OCI-LY7 (cell line): ENCODE measurements at regions not wholly inside any gene's neighbourhood (a gene's known extent, or its start where the extent isn't known, plus 50 kb on each side); places are given as distances from the start of the nearest gene placed in this dataset.

ENCODE experiments used
- BruUV-seq: library from RNA; stranded (reverse); fragments of 400-500 nt; replicated peaks from 2 replicates; lab custom pipeline; 2021; lab: Mats Ljungman, UMichigan
- CTCF ChIA-PET: fragments of 300-600 bp; sonication (Branson Sonifier 250); formaldehyde crosslinking; loops from one replicate; lab custom pipeline; 2022; ENCODE audit warnings: antibody characterized with exemption; ENCODE audit not compliant: unreplicated experiment; lab: Charles Lee
- POLR2A ChIA-PET: fragments of 300-600 bp; sonication (Branson Sonifier 250); formaldehyde crosslinking; loops from one replicate; lab custom pipeline; 2022; ENCODE audit warnings: antibody characterized with exemption; lab: Charles Lee
- DNase-seq: peaks from one replicate; pipeline ENCODE4 v3.0.0-alpha.2; 2015; ENCODE audit warnings: low spot score
- H2AFZ ChIP-seq: fragments of 200-600 bp; sonication (generic), shearing (Covaris generic); 2 replicates; pipeline ENCODE4 v1.6.1; 2014; ENCODE audit warnings: mild to moderate bottlenecking, antibody characterized with exemption, low read length, moderate library complexity
- H3K27ac ChIP-seq: fragments of 200-600 bp; sonication (generic); 2 replicates; pipeline ENCODE4 v1.5.1; 2014; ENCODE audit warnings: mixed run types, low read depth, mild to moderate bottlenecking, moderate library complexity, low read length, inconsistent platforms; ENCODE audit not compliant: poor library complexity, severe bottlenecking
- H3K36me3 ChIP-seq: fragments of 200-600 bp; sonication (generic); 2 replicates; pipeline ENCODE4 v1.6.1; 2014; ENCODE audit warnings: mild to moderate bottlenecking, antibody characterized with exemption, low read length, moderate library complexity, mixed read lengths; ENCODE audit not compliant: insufficient read depth
- H3K4me1 ChIP-seq: fragments of 200-600 bp; sonication (generic); 2 replicates; pipeline ENCODE4 v1.5.1; 2014; ENCODE audit warnings: mild to moderate bottlenecking, low read length; ENCODE audit not compliant: insufficient read depth, poor library complexity, severe bottlenecking
- H3K4me2 ChIP-seq: fragments of 200-600 bp; sonication (generic); 2 replicates; pipeline ENCODE4 v1.6.1; 2014; ENCODE audit warnings: mild to moderate bottlenecking, low read length
- H3K4me3 ChIP-seq: fragments of 200-600 bp; sonication (generic); 2 replicates; pipeline ENCODE4 v1.5.1; 2014; ENCODE audit warnings: mild to moderate bottlenecking, low read depth, low read length; ENCODE audit not compliant: poor library complexity, severe bottlenecking
- H3K79me2 ChIP-seq: fragments of 200-600 bp; sonication (generic); 2 replicates; pipeline ENCODE4 v1.6.1; 2016; ENCODE audit warnings: low read depth, mild to moderate bottlenecking, low read length, moderate library complexity, mixed read lengths; ENCODE audit not compliant: insufficient read depth
- H3K9me2 ChIP-seq: fragments of 200-600 bp; sonication (generic); 2 replicates; pipeline ENCODE4 v1.6.1; 2016; ENCODE audit warnings: mild to moderate bottlenecking, low read length, mixed read lengths; ENCODE audit not compliant: insufficient read depth
- H3K9me3 ChIP-seq: fragments of 200-600 bp; sonication (generic); 2 replicates; pipeline ENCODE4 v1.6.1; 2014; ENCODE audit warnings: mild to moderate bottlenecking, mixed run types, low read length, mixed read lengths
- H4K20me1 ChIP-seq: fragments of 200-600 bp; sonication (generic); 2 replicates; pipeline ENCODE4 v1.6.1; 2014; ENCODE audit warnings: mild to moderate bottlenecking, antibody characterized with exemption, low read length, moderate library complexity, mixed read lengths; ENCODE audit not compliant: insufficient read depth
- EZH2phosphoT487 ChIP-seq: fragments of 200-600 bp; sonication (generic); IDR thresholded peaks from 2 replicates; pipeline ENCODE4 v1.6.1; 2018; ENCODE audit warnings: low read depth, borderline replicate concordance, mild to moderate bottlenecking, mixed run types, antibody characterized with exemption, low read length, moderate library complexity, mixed read lengths
- intact Hi-C: fragments of 100-400 bp; cut with micrococcal nuclease; formaldehyde crosslinking; loops from one replicate; pipeline ENCODE4 v1.10.0; 2022; ENCODE audit not compliant: unreplicated experiment
- TF ChIP-seq, protein P1 (sequence below): fragments of 200-600 bp; sonication (generic); conservative IDR thresholded peaks from 2 replicates; pipeline ENCODE4 v1.5.1; 2014; ENCODE audit warnings: mild to moderate bottlenecking, antibody characterized with exemption, low read length, moderate library complexity, mixed read lengths

DNA sequence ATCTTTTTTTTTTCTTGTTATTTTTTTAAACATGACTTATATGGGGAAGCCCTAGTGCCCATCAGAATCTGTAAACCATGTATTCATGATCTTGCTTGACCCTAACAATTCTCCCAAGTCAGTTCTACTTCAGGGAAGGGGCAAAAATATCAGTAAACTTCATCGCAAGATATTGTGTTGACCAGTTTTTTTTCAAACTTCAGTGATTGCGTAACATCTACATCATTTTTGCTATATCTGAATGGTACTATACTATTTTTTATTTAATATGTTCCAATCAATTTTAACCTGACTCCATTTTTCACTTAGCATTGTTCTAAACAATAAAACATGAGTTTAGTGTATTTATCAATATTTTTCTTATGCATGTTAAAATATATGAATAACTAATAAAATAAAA lies 221.2 kb downstream of the NKX6-1 start:
- POLR2A ChIA-PET: interaction anchor here (0.6 kb wide), 1 partner anchor 622 kb away, joined by 3 read pairs; no protein-coding TSS in a partner anchor
- Histone ChIP-seq H2AFZ (no peak overlapping the region), H3K27ac (no peak overlapping the region), H4K20me1 (no peaks in the 10 kb centered on the region), H3K79me2 (no peaks in the 10 kb centered on the region), H3K4me3 (no peak overlapping the region), H3K9me3 (no peaks in the 10 kb centered on the region), H3K4me2 (no peak overlapping the region), H3K36me3 (no peaks in the 10 kb centered on the region), H3K9me2 (no peaks in the 10 kb centered on the region), H3K4me1 (no peaks in the 10 kb centered on the region)
- intact Hi-C loops: no loop called here
- no TSS peak for BruUV-seq
- TF ChIP-seq, protein P1, sequence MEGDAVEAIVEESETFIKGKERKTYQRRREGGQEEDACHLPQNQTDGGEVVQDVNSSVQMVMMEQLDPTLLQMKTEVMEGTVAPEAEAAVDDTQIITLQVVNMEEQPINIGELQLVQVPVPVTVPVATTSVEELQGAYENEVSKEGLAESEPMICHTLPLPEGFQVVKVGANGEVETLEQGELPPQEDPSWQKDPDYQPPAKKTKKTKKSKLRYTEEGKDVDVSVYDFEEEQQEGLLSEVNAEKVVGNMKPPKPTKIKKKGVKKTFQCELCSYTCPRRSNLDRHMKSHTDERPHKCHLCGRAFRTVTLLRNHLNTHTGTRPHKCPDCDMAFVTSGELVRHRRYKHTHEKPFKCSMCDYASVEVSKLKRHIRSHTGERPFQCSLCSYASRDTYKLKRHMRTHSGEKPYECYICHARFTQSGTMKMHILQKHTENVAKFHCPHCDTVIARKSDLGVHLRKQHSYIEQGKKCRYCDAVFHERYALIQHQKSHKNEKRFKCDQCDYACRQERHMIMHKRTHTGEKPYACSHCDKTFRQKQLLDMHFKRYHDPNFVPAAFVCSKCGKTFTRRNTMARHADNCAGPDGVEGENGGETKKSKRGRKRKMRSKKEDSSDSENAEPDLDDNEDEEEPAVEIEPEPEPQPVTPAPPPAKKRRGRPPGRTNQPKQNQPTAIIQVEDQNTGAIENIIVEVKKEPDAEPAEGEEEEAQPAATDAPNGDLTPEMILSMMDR: no peak
- no peak for TF ChIP-seq EZH2phosphoT487
- CTCF ChIA-PET: no interaction called here
- DNase-seq: no peak

DNA sequence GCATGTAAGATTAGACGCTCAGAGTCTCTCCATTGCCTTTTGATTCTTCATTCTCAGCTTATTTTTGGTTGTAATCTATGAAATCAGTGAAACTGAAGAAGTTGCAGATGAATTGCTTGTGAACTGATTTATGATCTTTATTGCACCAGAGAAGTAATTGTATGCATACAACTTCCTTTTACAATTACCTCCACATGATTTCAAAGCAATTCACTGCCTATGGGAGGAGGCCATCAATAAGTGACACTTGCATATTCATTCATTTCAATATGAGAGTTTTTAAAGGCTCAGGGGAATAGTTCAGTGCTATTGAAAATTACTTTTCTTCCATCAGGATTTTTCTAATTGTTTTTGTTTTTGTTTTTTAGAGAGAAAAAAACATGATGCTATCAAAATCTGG lies 222.3 kb downstream of the NKX6-1 start:
- no TSS peak for BruUV-seq
- no peaks in the 10 kb centered on the region for H3K9me3 ChIP-seq
- ChIA-PET CTCF (no interaction called here), POLR2A (no interaction called here)
- H3K4me2 ChIP-seq: no peak overlapping the region
- TF ChIP-seq, protein P1: no peak
- TF ChIP-seq EZH2phosphoT487: no peak
- H3K9me2 ChIP-seq: no peaks in the 10 kb centered on the region
- H4K20me1 ChIP-seq: no peaks in the 10 kb centered on the region
- no peak overlapping the region for H3K27ac ChIP-seq
- intact Hi-C loops: no loop called here
- no peaks in the 10 kb centered on the region for H3K36me3 ChIP-seq
- no peaks in the 10 kb centered on the region for H3K4me1 ChIP-seq
- H3K4me3 ChIP-seq: no peak overlapping the region
- H2AFZ ChIP-seq: no peak overlapping the region
- no peak for DNase-seq
- no peaks in the 10 kb centered on the region for H3K79me2 ChIP-seq

DNA sequence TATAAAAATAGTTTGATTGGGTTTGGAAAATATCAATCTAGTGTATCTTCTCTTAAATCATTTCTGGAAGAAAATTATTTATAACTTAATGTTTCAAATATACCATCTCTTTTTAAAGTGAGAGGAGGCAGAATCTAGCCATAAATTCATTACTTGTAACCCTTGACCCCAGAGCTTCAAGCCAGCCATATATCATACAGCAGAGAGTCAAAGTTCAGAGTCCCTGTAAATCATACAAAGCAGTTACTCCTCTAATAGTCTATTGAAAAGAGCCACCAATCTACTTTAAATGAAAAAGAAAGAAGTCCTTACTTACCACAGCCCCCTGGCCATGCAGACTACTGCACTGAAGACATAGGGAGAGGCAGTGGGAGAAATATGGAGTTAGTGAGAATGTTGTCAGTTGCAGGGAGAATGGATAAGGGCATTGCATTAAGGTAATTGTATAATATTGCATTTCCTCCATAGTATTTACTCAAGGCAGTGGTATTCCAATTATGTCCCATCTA lies 229.5 kb downstream of the NKX6-1 start:
- Histone ChIP-seq H3K79me2 (no peaks in the 10 kb centered on the region), H3K36me3 (no peaks in the 10 kb centered on the region), H3K4me2 (no peak overlapping the region), H4K20me1 (no peaks in the 10 kb centered on the region), H3K4me1 (no peaks in the 10 kb centered on the region), H3K9me2 (no peaks in the 10 kb centered on the region), H3K4me3 (no peak overlapping the region), H3K27ac (no peak overlapping the region), H2AFZ (no peak overlapping the region), H3K9me3 (no peaks in the 10 kb centered on the region)
- ChIA-PET POLR2A (interaction anchor here (0.6 kb wide), 1 partner anchor 1718 kb away, joined by 3 read pairs; no protein-coding TSS in a partner anchor), CTCF (no interaction called here)
- intact Hi-C loops: no loop called here
- no peak for TF ChIP-seq EZH2phosphoT487
- no TSS peak for BruUV-seq
- no peak for DNase-seq
